HCT116 (cell line): ENCODE measurements at regions not wholly inside any gene's neighbourhood (a gene's known extent, or its start where the extent isn't known, plus 50 kb on each side); places are given as distances from the start of the nearest gene placed in this dataset.

Source experiments
- ATAC-seq: fragments of 200-7000 bp; cut with Tn5 transposase; 2 replicates; pipeline ENCODE4 v1.9.1; 2020; ENCODE audit warnings: mild to moderate bottlenecking, moderate library complexity
- BruUV-seq: library from RNA; stranded (reverse); fragments of 400-500 nt; replicated peaks from 2 replicates; lab custom pipeline; 2021; lab: Mats Ljungman, UMichigan
- CTCF ChIA-PET: fragments of 300-600 bp; sonication (Branson Sonifier 250); formaldehyde crosslinking; loops from one replicate; lab custom pipeline; 2021; ENCODE audit warnings: antibody characterized with exemption; lab: Charles Lee
- POLR2A ChIA-PET: fragments of 300-600, 350-600 bp; sonication (Branson Sonifier 250); formaldehyde crosslinking; loops from one replicate; lab custom pipeline; 2021; ENCODE audit warnings: antibody characterized with exemption; lab: Charles Lee
- RAD21 ChIA-PET, 2 experiments: fragments of 300-600 bp; sonication (Branson Sonifier 250); formaldehyde crosslinking; loops; one replicate each; lab custom pipeline; 2023; ENCODE audit warnings: low total read pairs in 2 of 2; ENCODE audit not compliant: uncharacterized antibody in 2 of 2, unreplicated experiment in 2 of 2, low non-redundant PET in 1 of 2; lab: Charles Lee
- DNase-seq: peaks from one replicate; pipeline ENCODE4 v3.0.0-alpha.2; 2010; ENCODE audit warnings: low read depth, low spot score
- H2AFZ ChIP-seq: fragments of 200-600 bp; shearing (Covaris generic), sonication (generic); 2 replicates; pipeline ENCODE4 v1.6.1; 2017; ENCODE audit warnings: low read depth, mixed run types, mixed read lengths, antibody characterized with exemption, low read length; ENCODE audit not compliant: poor library complexity, severe bottlenecking
- H3K27ac ChIP-seq: 2 replicates; pipeline ENCODE4 v1.5.1; 2012; ENCODE audit warnings: low read depth, low read length
- H3K27me3 ChIP-seq: fragments of 200-600 bp; sonication (generic); 2 replicates; pipeline ENCODE4 v1.6.1; 2016; ENCODE audit warnings: mixed run types, low read length, mixed read lengths; ENCODE audit not compliant: insufficient read depth
- H3K36me3 ChIP-seq, 2 experiments: fragments of 200-500 bp in 1 of 2; fragments of 200-600 bp in 1 of 2; sonication (Bioruptor generic) in 1 of 2; sonication (generic) in 1 of 2; 2 replicates each; pipeline versions ENCODE4 v1.5.1 to v1.6.1; 2014 to 2016; ENCODE audit warnings: low read length in 2 of 2, inconsistent platforms in 1 of 2, mixed read lengths in 1 of 2, mixed run types in 1 of 2; ENCODE audit not compliant: insufficient read depth in 2 of 2, control insufficient read depth in 1 of 2
- H3K4me1 ChIP-seq, 2 experiments: fragments of 200-600 bp in 1 of 2; sonication (generic) in 1 of 2; 2 replicates each; pipeline versions ENCODE4 v1.5.1 to v1.6.1; 2012 to 2017; ENCODE audit warnings: low read length in 2 of 2, inconsistent platforms in 1 of 2, mild to moderate bottlenecking in 1 of 2, mixed read lengths in 1 of 2, mixed run types in 1 of 2, moderate library complexity in 1 of 2; ENCODE audit not compliant: insufficient read depth in 2 of 2, control insufficient read depth in 1 of 2
- H3K4me2 ChIP-seq: fragments of 200-600 bp; sonication (generic); 2 replicates; pipeline ENCODE4 v1.6.1; 2017; ENCODE audit warnings: mixed run types, low read length, mixed read lengths
- H3K4me3 ChIP-seq, 2 experiments: fragments of 200-600 bp in 1 of 2; sonication (generic) in 1 of 2; replicated peaks in 1 of 2; 2 replicates each; pipeline ENCODE4 v1.5.1; 2011 to 2016; ENCODE audit warnings: low read length in 2 of 2, control low read depth in 1 of 2, low read depth in 1 of 2, mild to moderate bottlenecking in 1 of 2, mixed read lengths in 1 of 2, mixed run types in 1 of 2
- H3K79me2 ChIP-seq: fragments of 200-600 bp; sonication (generic); 2 replicates; pipeline ENCODE4 v1.6.1; 2017; ENCODE audit warnings: mild to moderate bottlenecking, mixed run types, low read length, moderate library complexity, mixed read lengths; ENCODE audit not compliant: insufficient read depth
- H3K9ac ChIP-seq: fragments of 200-600 bp; sonication (generic); 2 replicates; pipeline ENCODE4 v1.6.1; 2016; ENCODE audit warnings: low read length, mixed read lengths
- H3K9me2 ChIP-seq: fragments of 200-600 bp; sonication (generic), shearing (Covaris generic); 2 replicates; pipeline ENCODE4 v1.6.1; 2017; ENCODE audit warnings: mixed run types, mild to moderate bottlenecking, moderate library complexity; ENCODE audit not compliant: insufficient read depth
- H3K9me3 ChIP-seq, 2 experiments: fragments of 200-500 bp in 1 of 2; fragments of 200-600 bp in 1 of 2; sonication (Bioruptor generic) in 1 of 2; sonication (generic) in 1 of 2; 2 replicates each; pipeline ENCODE4 v1.6.1; 2014 to 2017; ENCODE audit warnings: low read length in 2 of 2, mixed read lengths in 2 of 2, inconsistent platforms in 1 of 2, low read depth in 1 of 2, mild to moderate bottlenecking in 1 of 2, mixed run types in 1 of 2, moderate library complexity in 1 of 2; ENCODE audit not compliant: control insufficient read depth in 1 of 2, insufficient read depth in 1 of 2
- H4K20me1 ChIP-seq: fragments of 200-600 bp; sonication (generic), shearing (Covaris generic); 2 replicates; pipeline ENCODE4 v1.6.1; 2017; ENCODE audit warnings: mixed run types, mild to moderate bottlenecking, moderate library complexity; ENCODE audit not compliant: insufficient read depth
- ATF3 ChIP-seq: IDR thresholded peaks from 2 replicates; pipeline ENCODE4 v1.6.1; 2012
- CEBPB ChIP-seq: IDR thresholded peaks from 2 replicates; pipeline ENCODE4 v1.6.1; 2012; ENCODE audit warnings: low read depth
- CTCF ChIP-seq, 3 experiments: fragments of 200-600 bp in 1 of 3; sonication (generic) in 1 of 3; IDR thresholded peaks in 2 of 3; conservative IDR thresholded peaks in 1 of 3; 2 replicates each; pipeline ENCODE4 v1.5.1; 2012 to 2017; ENCODE audit warnings: low read depth in 2 of 3, low read length in 2 of 3, antibody characterized with exemption in 1 of 3, borderline replicate concordance in 1 of 3, control low read depth in 1 of 3, mild to moderate bottlenecking in 1 of 3, mixed read lengths in 1 of 3, mixed run types in 1 of 3, moderate library complexity in 1 of 3; ENCODE audit not compliant: insufficient read depth in 1 of 3
- ELF1 ChIP-seq: IDR thresholded peaks from 2 replicates; pipeline ENCODE4 v1.6.1; 2012; ENCODE audit warnings: low read depth, borderline replicate concordance
- EZH2phosphoT487 ChIP-seq: fragments of 200-600 bp; IDR thresholded peaks from 2 replicates; pipeline ENCODE4 v1.6.1; 2018; ENCODE audit warnings: antibody characterized with exemption, borderline replicate concordance
- FOSL1 ChIP-seq: IDR thresholded peaks from 2 replicates; pipeline ENCODE4 v1.6.1; 2012; ENCODE audit warnings: low read depth
- POLR2A ChIP-seq: IDR thresholded peaks from 2 replicates; pipeline ENCODE4 v1.7.0; 2011; ENCODE audit warnings: borderline replicate concordance; ENCODE audit not compliant: insufficient read depth, insufficient read length; ENCODE audit errors: extremely low read depth
- POLR2AphosphoS5 ChIP-seq: IDR thresholded peaks from 2 replicates; pipeline ENCODE4 v1.6.1; 2011; ENCODE audit warnings: mild to moderate bottlenecking, low read depth, low read length, moderate library complexity
- SRF ChIP-seq: IDR thresholded peaks from 2 replicates; pipeline ENCODE4 v1.6.1; 2012; ENCODE audit warnings: low read depth
- TCF7L2 ChIP-seq: IDR thresholded peaks from 2 replicates; pipeline ENCODE4 v1.7.0; 2011; ENCODE audit warnings: borderline replicate concordance, inconsistent platforms; ENCODE audit not compliant: insufficient read depth, insufficient read length; ENCODE audit errors: extremely low read depth
- ZFX ChIP-seq: fragments of 450-650 bp; IDR thresholded peaks from 2 replicates; pipeline ENCODE4 v1.6.1; 2017
- intact Hi-C: fragments of 100-400 bp; cut with micrococcal nuclease; formaldehyde crosslinking; loops from 2 replicates; pipeline ENCODE4 v1.10.0; 2022

GRCh38 chr5:53820802-53821171, 260.3 kb downstream of the NDUFS4 start:
- POLR2A ChIA-PET: no interaction called here
- H3K9ac ChIP-seq: no peak overlapping the region

More at GRCh38 chr5:53820802-53821171, 260.3 kb downstream of the NDUFS4 start:
- intact Hi-C loops: no loop called here
- RAD21 ChIA-PET: no interaction called here
- BruUV-seq: no TSS peak
- TF ChIP-seq CEBPB: no peak
- TF ChIP-seq ELF1: no peak
- TF ChIP-seq ATF3: no peak
- TF ChIP-seq CTCF (IDR thresholded peaks at IDR 0.05 in 2 of 3, conservative IDR thresholded peaks at IDR 0.05 in 1 of 3; ENCODE audit: borderline replicate concordance in 1 of 3, insufficient read depth in 1 of 3, low read depth in 2 of 3, low read length in 2 of 3): no peak
- TF ChIP-seq POLR2A: no peak
- no peak for TF ChIP-seq ZFX
- no peak for TF ChIP-seq TCF7L2
- TF ChIP-seq EZH2phosphoT487: no peak
- TF ChIP-seq POLR2AphosphoS5: no peak
- TF ChIP-seq FOSL1: no peak
- no peak for TF ChIP-seq SRF
- TF ChIP-seq, all 23 proteins: peak for 0
- Histone ChIP-seq H4K20me1 (no peaks in the 10 kb centered on the region), H3K9me2 (no peaks in the 10 kb centered on the region), H3K36me3 (no peaks in the 10 kb centered on the region), H3K27me3 (no peaks in the 10 kb centered on the region), H3K4me3 (no peak overlapping the region), H3K4me1 (no peaks in the 10 kb centered on the region), H3K79me2 (no peaks in the 10 kb centered on the region), H2AFZ (no peak overlapping the region), H3K27ac (no peak overlapping the region), H3K9me3 (no peaks in the 10 kb centered on the region), H3K4me2 (no peak overlapping the region)
- CTCF ChIA-PET: no interaction called here
- ATAC-seq (no peak), DNase-seq (no peak)
